Fibroblast of lung (primary cell): ENCODE measurements at regions not wholly inside any gene's neighbourhood (a gene's known extent, or its start where the extent isn't known, plus 50 kb on each side); places are given as distances from the start of the nearest gene placed in this dataset.

Source experiments
- EZH2 ChIP-seq: IDR thresholded peaks from 2 replicates; pipeline ENCODE4 v1.5.1; 2012; ENCODE audit warnings: low read length, control low read depth, mild to moderate bottlenecking; ENCODE audit errors: missing control alignments
- TF ChIP-seq, protein P1 (sequence below), 2 donors: IDR thresholded peaks in 1 of 2; conservative IDR thresholded peaks in 1 of 2; 1 replicate in 1 of 2; 2 replicates in 1 of 2; pipeline ENCODE4 v1.5.1; 2011 to 2012; ENCODE audit warnings: low read length in 2 of 2, control low read depth in 1 of 2, inconsistent platforms in 1 of 2, low read depth in 1 of 2, mild to moderate bottlenecking in 1 of 2

DNA sequence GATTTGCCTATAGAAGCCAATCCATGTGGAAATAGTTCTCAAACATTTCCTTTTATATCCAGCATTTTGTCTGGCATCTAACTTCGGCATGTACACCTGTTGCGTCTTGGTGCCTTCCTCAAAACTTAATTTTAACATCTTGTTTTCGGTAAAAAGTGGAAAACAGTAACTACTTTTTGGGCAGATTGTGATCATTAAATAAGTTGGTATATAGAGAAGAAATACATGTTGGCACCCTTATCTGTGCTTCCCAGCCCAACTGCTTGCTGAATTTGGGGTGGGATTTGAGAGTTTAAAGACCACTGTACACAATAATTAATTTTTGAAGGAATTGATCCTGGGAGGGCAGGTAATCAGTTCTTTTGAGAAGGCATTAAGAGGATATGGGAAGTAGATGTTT is 566.8 kb downstream of the PDCD6IP start:
- TF ChIP-seq, protein P1, sequence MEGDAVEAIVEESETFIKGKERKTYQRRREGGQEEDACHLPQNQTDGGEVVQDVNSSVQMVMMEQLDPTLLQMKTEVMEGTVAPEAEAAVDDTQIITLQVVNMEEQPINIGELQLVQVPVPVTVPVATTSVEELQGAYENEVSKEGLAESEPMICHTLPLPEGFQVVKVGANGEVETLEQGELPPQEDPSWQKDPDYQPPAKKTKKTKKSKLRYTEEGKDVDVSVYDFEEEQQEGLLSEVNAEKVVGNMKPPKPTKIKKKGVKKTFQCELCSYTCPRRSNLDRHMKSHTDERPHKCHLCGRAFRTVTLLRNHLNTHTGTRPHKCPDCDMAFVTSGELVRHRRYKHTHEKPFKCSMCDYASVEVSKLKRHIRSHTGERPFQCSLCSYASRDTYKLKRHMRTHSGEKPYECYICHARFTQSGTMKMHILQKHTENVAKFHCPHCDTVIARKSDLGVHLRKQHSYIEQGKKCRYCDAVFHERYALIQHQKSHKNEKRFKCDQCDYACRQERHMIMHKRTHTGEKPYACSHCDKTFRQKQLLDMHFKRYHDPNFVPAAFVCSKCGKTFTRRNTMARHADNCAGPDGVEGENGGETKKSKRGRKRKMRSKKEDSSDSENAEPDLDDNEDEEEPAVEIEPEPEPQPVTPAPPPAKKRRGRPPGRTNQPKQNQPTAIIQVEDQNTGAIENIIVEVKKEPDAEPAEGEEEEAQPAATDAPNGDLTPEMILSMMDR (conservative IDR thresholded peaks at IDR 0.05 in 1 of 2, IDR thresholded peaks at IDR 0.05 in 1 of 2; ENCODE audit: low read depth in 1 of 2, low read length in 2 of 2) = no peak
- TF ChIP-seq EZH2 = no peak
